Neural progenitor cell (in vitro differentiated cells): ENCODE measurements at regions not wholly inside any gene's neighbourhood (a gene's known extent, or its start where the extent isn't known, plus 50 kb on each side); places are given as distances from the start of the nearest gene placed in this dataset.

ENCODE experiments used
- EZH2 ChIP-seq: fragments of 200-600 bp; sonication (generic); IDR thresholded peaks from 2 replicates; pipeline ENCODE4 v1.6.1; 2017; ENCODE audit warnings: antibody characterized with exemption, mild to moderate bottlenecking, moderate library complexity
- TF ChIP-seq, protein P1 (sequence below): fragments of 200-600 bp; sonication (generic); IDR thresholded peaks from 2 replicates; pipeline ENCODE4 v1.5.1; 2017; ENCODE audit warnings: antibody characterized with exemption, mild to moderate bottlenecking

DNA sequence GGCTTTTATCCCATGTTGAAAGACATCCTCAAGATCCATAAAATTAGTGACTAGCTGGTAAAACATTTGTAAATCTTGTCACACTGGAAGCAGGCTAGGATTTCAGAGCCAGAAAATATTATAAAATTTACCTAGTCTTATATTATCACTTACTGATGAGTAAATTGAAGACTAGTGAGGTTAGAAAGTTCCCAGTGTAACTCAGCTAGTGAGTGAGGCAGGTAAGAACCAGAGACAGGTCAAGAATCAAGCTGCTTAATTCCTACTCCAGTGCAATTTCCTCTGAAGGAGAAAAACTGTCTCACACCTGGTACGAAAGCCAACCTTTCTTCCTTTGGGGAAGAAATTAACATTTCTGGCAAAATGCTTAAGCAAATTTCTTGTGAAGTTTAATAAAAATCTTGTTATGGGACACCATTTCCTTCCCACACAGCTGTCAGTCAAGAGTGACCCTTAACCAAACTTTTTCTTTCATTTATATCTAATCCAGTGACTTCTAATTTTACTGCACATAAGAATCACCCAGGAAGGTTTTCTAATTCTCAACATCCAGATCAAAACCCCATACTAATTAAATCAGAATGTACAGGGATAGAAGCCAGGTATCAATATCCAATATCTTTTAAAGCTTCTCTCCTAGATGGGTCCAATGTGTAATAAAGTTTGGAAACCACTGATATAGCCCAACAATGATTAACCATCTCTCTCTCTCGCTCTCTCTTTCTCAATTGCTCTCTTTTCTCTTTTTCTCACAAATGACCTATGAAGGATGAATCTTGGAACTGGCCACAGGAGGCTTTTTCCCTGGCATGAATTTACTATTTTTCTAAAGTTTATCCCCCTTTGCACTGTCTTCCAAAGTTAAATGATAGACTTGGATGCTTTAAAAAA is 264.3 kb upstream of the SLC39A10 start:
- TF ChIP-seq, protein P1, sequence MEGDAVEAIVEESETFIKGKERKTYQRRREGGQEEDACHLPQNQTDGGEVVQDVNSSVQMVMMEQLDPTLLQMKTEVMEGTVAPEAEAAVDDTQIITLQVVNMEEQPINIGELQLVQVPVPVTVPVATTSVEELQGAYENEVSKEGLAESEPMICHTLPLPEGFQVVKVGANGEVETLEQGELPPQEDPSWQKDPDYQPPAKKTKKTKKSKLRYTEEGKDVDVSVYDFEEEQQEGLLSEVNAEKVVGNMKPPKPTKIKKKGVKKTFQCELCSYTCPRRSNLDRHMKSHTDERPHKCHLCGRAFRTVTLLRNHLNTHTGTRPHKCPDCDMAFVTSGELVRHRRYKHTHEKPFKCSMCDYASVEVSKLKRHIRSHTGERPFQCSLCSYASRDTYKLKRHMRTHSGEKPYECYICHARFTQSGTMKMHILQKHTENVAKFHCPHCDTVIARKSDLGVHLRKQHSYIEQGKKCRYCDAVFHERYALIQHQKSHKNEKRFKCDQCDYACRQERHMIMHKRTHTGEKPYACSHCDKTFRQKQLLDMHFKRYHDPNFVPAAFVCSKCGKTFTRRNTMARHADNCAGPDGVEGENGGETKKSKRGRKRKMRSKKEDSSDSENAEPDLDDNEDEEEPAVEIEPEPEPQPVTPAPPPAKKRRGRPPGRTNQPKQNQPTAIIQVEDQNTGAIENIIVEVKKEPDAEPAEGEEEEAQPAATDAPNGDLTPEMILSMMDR = no peak
- TF ChIP-seq EZH2 = no peak
